Superior temporal gyrus (tissue), 1 donor: ENCODE measurements at regions not wholly inside any gene's neighbourhood (a gene's known extent, or its start where the extent isn't known, plus 50 kb on each side); places are given as distances from the start of the nearest gene placed in this dataset.

ENCODE experiments used
- DNase-seq: peaks from one replicate; pipeline ENCODE4 v3.0.0-alpha.2; 2016; ENCODE audit errors: extremely low spot score

GRCh38 chr11:45518141-45518832, 147.1 kb downstream of the CHST1 start:
- DNase-seq, result no peak

GRCh38 chr11:45517171-45517770, 148.2 kb downstream of the CHST1 start:
- no peak for DNase-seq

DNA sequence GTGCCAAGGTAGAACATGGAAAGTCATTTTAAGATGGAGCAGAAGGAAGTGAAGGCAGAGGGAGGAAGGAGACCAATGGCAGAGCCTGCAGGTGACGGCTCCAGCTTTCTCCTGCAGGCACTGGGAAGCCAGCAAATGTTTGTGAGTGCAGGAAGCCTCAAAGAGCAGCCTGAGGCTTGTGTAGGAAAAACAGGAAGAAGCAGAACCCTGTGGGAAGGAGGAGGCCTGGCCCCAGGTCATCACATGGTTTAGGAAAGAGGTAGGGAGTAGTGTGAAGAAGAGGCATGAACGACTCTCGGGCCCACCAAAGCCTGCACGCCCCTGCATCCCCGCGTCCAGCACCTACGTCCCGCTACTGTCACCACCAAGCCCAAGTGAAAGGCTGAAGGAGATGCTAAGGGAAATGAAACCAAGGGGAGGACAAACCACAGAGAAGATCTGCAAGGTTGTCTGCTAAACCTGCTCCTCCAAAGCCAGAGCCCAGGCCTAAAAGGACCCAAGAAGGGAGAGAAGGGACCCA, 151.5 kb downstream of the CHST1 start:
- DNase-seq, result no peak

- no peak for DNase-seq
Observed at GRCh38 chr11:45512471-45513148, 152.8 kb downstream of the CHST1 start.

DNA sequence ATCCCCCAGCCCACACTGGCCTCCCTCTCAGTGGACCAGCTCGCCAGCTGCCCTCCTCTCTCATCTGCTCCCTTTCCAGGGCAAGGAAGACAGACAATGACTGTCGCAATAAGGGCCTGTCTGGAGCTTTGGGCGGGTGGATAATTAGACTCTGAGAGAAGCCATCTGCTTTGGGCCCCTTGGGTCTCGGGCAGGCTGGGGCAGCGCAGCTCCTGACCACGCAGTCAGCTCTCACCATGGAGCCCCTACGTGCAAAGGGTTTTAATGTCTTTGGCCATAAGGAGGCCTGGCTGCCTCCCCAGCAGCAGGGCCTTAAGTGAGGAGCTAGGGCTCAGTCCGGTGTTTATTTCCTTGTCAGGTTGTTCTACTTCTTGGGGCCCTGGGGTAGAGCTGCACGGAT, 153.9 kb downstream of the CHST1 start:
- no peak for DNase-seq

- no peak for DNase-seq
Observed at GRCh38 chr11:45507916-45508315, 157.5 kb downstream of the CHST1 start.

DNA sequence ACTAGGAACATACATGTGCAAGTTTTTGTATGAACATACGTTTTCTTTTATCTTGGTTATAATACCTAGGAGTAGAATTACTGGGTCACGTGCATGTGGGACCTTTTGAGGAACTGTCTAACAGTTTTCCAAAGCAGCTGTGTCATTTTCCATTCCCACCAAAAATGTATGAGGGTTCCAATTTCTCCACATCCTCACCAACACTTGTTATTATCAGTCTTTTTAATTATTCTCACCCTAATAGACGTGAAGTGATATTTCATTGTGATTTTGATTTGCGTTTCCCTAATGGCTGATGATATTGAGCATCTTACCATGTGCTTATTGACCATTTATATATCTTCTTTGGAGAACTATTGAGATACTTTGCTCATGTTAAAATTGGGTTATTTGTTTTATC, 162.1 kb downstream of the CHST1 start:
- DNase-seq, result no peak

DNA sequence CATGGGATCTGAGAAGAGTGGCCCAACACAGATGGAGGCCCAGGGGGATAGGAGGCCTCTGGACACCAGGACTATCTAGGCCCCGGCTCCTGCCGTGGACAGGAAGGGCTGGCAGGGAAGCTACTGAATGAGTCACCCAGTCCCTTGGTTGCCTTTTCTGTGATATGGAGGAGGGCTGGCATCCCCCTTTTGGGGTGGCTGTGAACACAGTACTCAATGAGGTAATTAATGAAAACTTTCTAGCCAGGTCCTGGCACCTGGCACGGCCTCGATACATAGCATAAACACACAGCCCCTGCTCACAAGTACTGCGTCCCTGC, 163.2 kb downstream of the CHST1 start:
- DNase-seq, result no peak

GRCh38 chr11:45501392-45502225, 163.8 kb downstream of the CHST1 start:
- no peak for DNase-seq

DNA sequence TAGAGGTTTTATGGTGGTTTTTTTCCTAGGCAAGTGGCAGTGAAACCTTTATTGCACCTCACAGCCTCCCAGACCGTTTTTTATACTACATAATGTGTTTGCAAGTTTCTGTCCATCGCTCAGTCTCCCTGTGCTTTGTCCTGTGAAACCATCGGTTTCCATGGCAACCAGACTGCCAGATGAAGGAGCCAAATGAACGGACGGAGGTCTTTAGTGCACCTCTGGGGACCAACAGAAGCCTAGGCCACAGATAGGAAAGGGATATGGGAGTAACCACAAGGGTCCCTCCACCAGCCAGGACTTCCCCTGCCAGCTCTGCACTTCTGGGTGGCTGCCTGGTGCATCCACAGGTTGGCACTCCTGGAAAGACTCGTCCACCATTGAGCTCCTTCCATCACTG, 165.0 kb downstream of the CHST1 start:
- no peak for DNase-seq

DNA sequence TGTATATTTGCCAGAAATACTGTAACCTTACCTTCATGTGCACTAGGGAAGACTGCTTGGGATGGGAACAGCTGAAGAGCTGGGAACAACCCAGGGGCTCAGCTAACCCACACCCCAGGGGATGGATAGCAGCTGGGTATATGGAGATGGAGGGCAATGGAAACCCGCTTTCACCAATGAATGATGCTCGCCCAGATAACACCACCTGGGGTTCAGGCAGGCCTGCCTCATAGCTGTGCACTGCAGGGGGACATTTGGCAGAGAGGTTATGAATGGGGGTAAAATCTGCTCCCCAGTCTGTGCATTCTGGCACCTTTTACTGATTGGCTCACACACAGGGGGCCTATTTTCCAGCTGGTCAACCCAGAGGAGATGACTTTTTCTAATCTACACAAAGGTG, 170.7 kb downstream of the CHST1 start:
- DNase-seq, result no peak

- peak; percentile 15 for DNase-seq
Observed at GRCh38 chr11:45489281-45489905, 176.0 kb downstream of the CHST1 start.

DNA sequence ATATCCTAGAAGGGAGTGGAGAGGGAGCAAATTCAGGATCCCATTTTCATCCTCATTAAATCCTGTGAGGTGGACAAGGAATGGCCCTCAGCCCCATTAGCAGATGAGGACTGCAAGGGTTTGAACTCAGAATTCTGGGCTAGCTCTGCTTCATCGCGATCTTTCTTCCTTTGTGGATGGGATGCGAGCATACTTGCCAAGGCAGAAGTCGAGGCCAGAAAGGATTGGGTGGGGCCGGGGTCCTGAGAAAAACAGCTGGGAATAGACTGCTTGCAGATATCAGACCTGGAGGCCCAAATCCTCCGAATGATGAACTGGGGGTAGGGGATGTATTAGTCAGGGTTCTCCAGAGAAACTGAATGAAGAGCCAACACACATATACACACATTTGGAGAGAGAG, 179.0 kb downstream of the CHST1 start:
- no peak for DNase-seq

GRCh38 chr11:45485070-45485707, 180.2 kb downstream of the CHST1 start:
- no peak for DNase-seq

- DNase-seq, result no peak
Observed at GRCh38 chr11:45484326-45484883, 181.0 kb downstream of the CHST1 start.

DNA sequence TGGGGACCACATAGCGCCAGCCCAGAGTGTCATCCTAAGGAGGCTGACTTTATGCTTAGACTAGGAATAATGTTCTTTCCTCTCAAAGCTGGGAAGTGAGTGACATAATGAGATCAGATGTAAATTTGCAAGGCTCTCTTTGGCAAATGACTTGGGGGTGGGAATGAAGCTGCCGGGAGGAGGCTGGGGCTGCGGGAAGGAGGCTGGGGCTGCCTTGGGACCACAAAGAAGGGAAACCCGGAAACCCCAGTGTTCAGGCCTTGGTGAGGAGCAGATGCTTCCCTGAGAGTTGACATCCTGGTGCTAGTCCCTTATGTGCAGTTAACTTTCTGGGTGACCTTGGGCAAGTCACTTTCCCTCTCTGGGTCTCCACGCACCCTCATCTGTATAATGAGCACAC, 182.0 kb downstream of the CHST1 start:
- DNase-seq, result no peak

- no peak for DNase-seq
Observed at GRCh38 chr11:45482331-45482730, 183.1 kb downstream of the CHST1 start.

- no peak for DNase-seq
Observed at GRCh38 chr11:45481026-45481425, 184.4 kb downstream of the CHST1 start.

DNA sequence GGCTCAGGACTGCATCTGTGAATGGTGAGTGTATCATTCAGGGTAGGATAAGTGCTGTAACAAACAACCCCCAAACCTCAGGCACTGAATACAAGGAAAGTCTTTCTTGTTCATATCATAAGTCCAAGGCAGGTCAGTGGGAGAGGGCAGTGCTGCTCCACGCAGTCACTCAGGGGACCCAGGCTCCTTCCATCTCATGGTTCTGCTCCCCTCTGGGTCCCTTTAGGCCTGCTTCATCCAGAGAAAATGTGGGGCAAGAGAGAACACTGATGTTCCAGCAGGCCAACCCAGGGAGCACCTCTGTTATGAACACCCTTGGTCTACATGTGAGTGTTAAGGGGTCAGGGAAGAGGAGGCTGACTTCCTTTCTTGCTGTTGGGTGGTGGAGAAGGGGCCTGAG, 187.8 kb downstream of the CHST1 start:
- DNase-seq, result no peak

DNA sequence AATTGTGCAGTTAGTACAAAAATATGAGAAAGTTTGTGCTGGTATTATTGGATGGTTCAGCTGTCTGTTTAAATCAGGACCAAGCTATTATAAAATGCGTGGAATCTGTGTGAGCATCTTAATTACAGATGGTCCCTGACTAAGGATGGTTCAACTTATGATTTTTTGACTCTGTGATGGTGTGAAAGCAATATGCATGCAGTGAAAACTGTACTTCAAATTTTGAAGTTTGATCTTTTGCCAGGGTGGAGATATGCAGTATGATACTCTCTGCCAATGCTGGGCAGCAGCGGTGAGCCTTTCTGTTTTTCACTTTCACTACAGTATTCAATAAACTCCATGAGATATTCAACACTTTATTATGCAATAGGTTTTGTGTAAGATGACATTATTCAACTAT, 189.3 kb downstream of the CHST1 start:
- DNase-seq, result no peak

GRCh38 chr11:45475173-45475572, 189.0 kb upstream of the SYT13 start:
- no peak for DNase-seq
